ENCODE measurements at regions not wholly inside any gene's neighbourhood (a gene's known extent, or its start where the extent isn't known, plus 50 kb on each side); places are given as distances from the start of the nearest gene placed in this dataset. TPM values are rescaled to one million over a fixed set of nuclear protein-coding genes. Genes with fewer than 3 reads are reported as not detected.

DNA sequence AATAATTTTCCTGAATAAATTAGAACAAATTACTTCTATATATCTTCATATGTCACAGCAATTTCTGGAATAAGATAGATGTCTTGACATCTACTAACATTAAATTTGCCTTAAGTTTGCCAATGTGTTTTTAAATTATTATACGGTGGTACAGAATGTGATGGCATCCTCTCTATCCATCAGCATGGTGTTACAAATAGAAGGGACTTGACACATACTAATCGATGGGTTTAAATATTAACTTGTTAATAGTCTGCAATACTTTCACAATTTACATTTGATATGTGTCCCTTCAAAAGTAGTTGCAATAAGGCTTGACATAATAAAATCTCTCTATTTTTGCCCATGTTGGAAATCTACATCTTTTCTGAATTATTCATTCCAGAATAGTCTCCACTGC is 65.1 kb upstream of the PRR20A start:
- peaks cover 4% of the 10 kb centered on the region for H3K27me3 Mint-ChIP-seq (ENCODE audit: insufficient read depth, unreplicated experiment)
- no peaks in the 10 kb centered on the region for H3K9me3 Mint-ChIP-seq (ENCODE audit: unreplicated experiment)
- no peaks in the 10 kb centered on the region for H3K4me1 Mint-ChIP-seq (ENCODE audit: insufficient read depth, unreplicated experiment)
- ChIA-PET POLR2A (no interaction called here), CTCF (no interaction called here)
- no peak for DNase-seq (ENCODE audit: unreplicated experiment)
- no peak overlapping the region for H3K4me3 Mint-ChIP-seq (ENCODE audit: unreplicated experiment)
- no peak overlapping the region for H3K27ac Mint-ChIP-seq (ENCODE audit: low read depth, unreplicated experiment)
- BruUV-seq (replicated peaks), result no TSS peak
- no peaks in the 10 kb centered on the region for H3K36me3 Mint-ChIP-seq (ENCODE audit: insufficient read depth, unreplicated experiment)
- intact Hi-C loops (cut with micrococcal nuclease), result no loop called here
- TF ChIP-seq, protein P1, sequence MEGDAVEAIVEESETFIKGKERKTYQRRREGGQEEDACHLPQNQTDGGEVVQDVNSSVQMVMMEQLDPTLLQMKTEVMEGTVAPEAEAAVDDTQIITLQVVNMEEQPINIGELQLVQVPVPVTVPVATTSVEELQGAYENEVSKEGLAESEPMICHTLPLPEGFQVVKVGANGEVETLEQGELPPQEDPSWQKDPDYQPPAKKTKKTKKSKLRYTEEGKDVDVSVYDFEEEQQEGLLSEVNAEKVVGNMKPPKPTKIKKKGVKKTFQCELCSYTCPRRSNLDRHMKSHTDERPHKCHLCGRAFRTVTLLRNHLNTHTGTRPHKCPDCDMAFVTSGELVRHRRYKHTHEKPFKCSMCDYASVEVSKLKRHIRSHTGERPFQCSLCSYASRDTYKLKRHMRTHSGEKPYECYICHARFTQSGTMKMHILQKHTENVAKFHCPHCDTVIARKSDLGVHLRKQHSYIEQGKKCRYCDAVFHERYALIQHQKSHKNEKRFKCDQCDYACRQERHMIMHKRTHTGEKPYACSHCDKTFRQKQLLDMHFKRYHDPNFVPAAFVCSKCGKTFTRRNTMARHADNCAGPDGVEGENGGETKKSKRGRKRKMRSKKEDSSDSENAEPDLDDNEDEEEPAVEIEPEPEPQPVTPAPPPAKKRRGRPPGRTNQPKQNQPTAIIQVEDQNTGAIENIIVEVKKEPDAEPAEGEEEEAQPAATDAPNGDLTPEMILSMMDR (IDR thresholded peaks at IDR 0.05; ENCODE audit: unreplicated experiment), result no peak

DNA sequence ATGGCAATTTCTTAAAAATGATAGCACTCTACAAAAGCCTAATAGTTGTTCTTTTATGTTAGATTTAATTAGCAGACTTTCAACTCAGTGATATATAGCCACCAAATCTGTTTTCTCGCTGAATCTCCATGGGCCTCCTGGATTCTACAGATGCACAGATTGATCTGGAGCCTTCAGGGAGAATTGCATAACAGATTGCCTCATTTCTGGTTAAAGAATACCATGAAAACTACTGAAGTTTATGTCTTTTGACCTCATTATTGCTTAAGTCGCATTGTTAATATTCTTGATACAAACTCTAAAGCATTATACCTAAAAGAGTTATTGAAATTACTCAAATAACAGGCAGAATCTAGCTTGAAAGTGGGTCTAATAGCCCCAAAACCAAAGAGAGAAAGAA is 53.7 kb upstream of the PRR20A start:
- H3K4me3 Mint-ChIP-seq (ENCODE audit: unreplicated experiment), result no peak overlapping the region
- CTCF ChIA-PET, result no interaction called here
- no TSS peak for BruUV-seq (replicated peaks)
- no peaks in the 10 kb centered on the region for H3K4me1 Mint-ChIP-seq (ENCODE audit: insufficient read depth, unreplicated experiment)
- no peak for DNase-seq (ENCODE audit: unreplicated experiment)
- peaks cover 7% of the 10 kb centered on the region for H3K9me3 Mint-ChIP-seq (ENCODE audit: unreplicated experiment)
- no peaks in the 10 kb centered on the region for H3K27me3 Mint-ChIP-seq (ENCODE audit: insufficient read depth, unreplicated experiment)
- TF ChIP-seq, protein P1 (IDR thresholded peaks at IDR 0.05; ENCODE audit: unreplicated experiment), result no peak
- no peaks in the 10 kb centered on the region for H3K36me3 Mint-ChIP-seq (ENCODE audit: insufficient read depth, unreplicated experiment)
- POLR2A ChIA-PET, result no interaction called here
- intact Hi-C loops (cut with micrococcal nuclease), result no loop called here
- H3K27ac Mint-ChIP-seq (ENCODE audit: low read depth, unreplicated experiment), result no peak overlapping the region

Small RNA genes in the stretch of these regions (microRNA-seq; reads per million reads assigned to microRNA genes)
- gene MIR1297 (not detected), gene MIR5007 (not detected)

Data from MCF 10A (cell line).